HepG2 (cell line): ENCODE measurements at regions not wholly inside any gene's neighbourhood (a gene's known extent, or its start where the extent isn't known, plus 50 kb on each side); places are given as distances from the start of the nearest gene placed in this dataset.

Experiments
- CHD2 ChIP-seq: IDR thresholded peaks from 2 replicates; pipeline ENCODE4 v1.6.1; 2011; ENCODE audit warnings: low read depth, low read length, improper control_type of control experiment
- KDM1A ChIP-seq: IDR thresholded peaks from 2 replicates; pipeline ENCODE4 v1.6.1; 2016; ENCODE audit warnings: missing compliant biosample characterization
- NR2F1 ChIP-seq, 2 experiments: fragments of 450-650 bp in 1 of 2; formaldehyde crosslinking in 1 of 2; IDR thresholded peaks; 2 replicates each; pipeline versions ENCODE4 v1.5.0 to v1.6.1; 2016 to 2020; ENCODE audit warnings: mild to moderate bottlenecking in 1 of 2, missing compliant biosample characterization in 1 of 2, missing genetic modification reagents in 1 of 2, moderate library complexity in 1 of 2
- TF ChIP-seq, protein P1 (sequence below): sonication (generic); formaldehyde crosslinking; IDR thresholded peaks from 2 replicates; pipeline ENCODE4 v1.5.0; 2020; ENCODE audit warnings: mild to moderate bottlenecking, missing genetic modification reagents, moderate library complexity
- TF ChIP-seq, protein P2 (sequence below): sonication (generic); formaldehyde crosslinking; conservative IDR thresholded peaks from 2 replicates; pipeline ENCODE4 v1.5.0; 2020; ENCODE audit warnings: missing genetic modification reagents

GRCh38 chr3:147886879-147887278 lies 477.7 kb downstream of the ZIC1 start:
- TF ChIP-seq CHD2 (no peak), NR2F1 (CRISPR knock-in tag; IDR thresholded peaks at IDR 0.05) (no peak), KDM1A (CRISPR knock-in tag) (no peak)
- TF ChIP-seq, protein P1, sequence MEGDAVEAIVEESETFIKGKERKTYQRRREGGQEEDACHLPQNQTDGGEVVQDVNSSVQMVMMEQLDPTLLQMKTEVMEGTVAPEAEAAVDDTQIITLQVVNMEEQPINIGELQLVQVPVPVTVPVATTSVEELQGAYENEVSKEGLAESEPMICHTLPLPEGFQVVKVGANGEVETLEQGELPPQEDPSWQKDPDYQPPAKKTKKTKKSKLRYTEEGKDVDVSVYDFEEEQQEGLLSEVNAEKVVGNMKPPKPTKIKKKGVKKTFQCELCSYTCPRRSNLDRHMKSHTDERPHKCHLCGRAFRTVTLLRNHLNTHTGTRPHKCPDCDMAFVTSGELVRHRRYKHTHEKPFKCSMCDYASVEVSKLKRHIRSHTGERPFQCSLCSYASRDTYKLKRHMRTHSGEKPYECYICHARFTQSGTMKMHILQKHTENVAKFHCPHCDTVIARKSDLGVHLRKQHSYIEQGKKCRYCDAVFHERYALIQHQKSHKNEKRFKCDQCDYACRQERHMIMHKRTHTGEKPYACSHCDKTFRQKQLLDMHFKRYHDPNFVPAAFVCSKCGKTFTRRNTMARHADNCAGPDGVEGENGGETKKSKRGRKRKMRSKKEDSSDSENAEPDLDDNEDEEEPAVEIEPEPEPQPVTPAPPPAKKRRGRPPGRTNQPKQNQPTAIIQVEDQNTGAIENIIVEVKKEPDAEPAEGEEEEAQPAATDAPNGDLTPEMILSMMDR (CRISPR knock-in tag), result no peak
- TF ChIP-seq, protein P2, sequence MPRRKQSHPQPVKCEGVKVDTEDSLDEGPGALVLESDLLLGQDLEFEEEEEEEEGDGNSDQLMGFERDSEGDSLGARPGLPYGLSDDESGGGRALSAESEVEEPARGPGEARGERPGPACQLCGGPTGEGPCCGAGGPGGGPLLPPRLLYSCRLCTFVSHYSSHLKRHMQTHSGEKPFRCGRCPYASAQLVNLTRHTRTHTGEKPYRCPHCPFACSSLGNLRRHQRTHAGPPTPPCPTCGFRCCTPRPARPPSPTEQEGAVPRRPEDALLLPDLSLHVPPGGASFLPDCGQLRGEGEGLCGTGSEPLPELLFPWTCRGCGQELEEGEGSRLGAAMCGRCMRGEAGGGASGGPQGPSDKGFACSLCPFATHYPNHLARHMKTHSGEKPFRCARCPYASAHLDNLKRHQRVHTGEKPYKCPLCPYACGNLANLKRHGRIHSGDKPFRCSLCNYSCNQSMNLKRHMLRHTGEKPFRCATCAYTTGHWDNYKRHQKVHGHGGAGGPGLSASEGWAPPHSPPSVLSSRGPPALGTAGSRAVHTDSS (CRISPR knock-in tag), result no peak
